ENCODE measurements at regions not wholly inside any gene's neighbourhood (a gene's known extent, or its start where the extent isn't known, plus 50 kb on each side); places are given as distances from the start of the nearest gene placed in this dataset.

GRCh38 chr3:105944276-105944675, 75.5 kb upstream of the CBLB start:
- H3K4me3 ChIP-seq (ENCODE audit: low read depth, low read length) = no peak overlapping the region
- no peak for TF ChIP-seq CTCF (IDR thresholded peaks at IDR 0.05; ENCODE audit: insufficient read depth, low read depth, low read length)
- DNase-seq (ENCODE audit: low read depth) = no peak

- DNase-seq (ENCODE audit: low read depth) = no peak
- H3K4me3 ChIP-seq (ENCODE audit: low read depth, low read length) = no peak overlapping the region
- TF ChIP-seq CTCF (IDR thresholded peaks at IDR 0.05; ENCODE audit: insufficient read depth, low read depth, low read length) = no peak
These were observed 75.9 kb upstream of the CBLB start for GRCh38 chr3:105944721-105945120.

DNA sequence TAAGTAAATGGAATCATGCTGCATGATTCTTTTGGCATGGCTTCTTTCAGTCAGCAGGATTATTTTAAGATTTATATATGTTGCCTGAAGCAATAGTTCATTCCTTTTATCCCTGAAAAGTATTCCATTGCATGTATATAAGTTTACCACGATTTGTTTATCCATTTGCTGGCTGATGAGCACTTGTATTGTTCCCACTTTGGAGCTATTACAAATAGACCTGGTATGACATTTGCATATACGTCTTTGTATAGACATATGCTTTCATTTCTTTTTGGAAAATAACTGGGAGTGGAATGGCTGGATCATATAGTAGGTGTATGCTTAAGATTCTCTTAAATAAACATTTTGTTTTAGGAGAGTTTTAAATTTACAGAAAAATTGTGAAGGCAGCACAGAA, 79.3 kb upstream of the CBLB start:
- H3K4me3 ChIP-seq (ENCODE audit: low read depth, low read length) = no peak overlapping the region
- no peak for TF ChIP-seq CTCF (IDR thresholded peaks at IDR 0.05; ENCODE audit: insufficient read depth, low read depth, low read length)
- no peak for DNase-seq (ENCODE audit: low read depth)

GRCh38 chr3:105950881-105951600, 82.2 kb upstream of the CBLB start:
- H3K4me3 ChIP-seq (ENCODE audit: low read depth, low read length) = no peak overlapping the region
- DNase-seq (ENCODE audit: low read depth) = peak; percentile 49
- no peak for TF ChIP-seq CTCF (IDR thresholded peaks at IDR 0.05; ENCODE audit: insufficient read depth, low read depth, low read length)

DNA sequence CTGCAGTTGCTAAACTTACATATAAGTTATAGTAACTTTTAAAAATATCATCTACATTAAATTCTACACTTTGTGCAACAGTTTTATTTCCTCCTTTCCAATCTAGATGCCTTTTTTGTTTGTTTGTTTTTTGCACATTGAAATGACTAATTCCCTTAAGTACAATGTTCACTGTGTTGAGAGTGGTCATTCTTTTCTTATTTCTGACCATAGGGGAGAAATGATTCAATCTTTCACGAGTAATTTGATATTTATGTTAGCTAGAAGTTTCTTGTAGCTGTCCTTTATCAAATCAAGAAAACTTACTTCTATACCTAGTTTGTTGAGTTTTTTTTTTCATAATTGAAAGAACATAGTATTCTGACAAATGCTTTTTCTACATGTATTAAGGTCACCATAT, 85.0 kb upstream of the CBLB start:
- DNase-seq (ENCODE audit: low read depth) = no peak
- H3K4me3 ChIP-seq (ENCODE audit: low read depth, low read length) = no peak overlapping the region
- TF ChIP-seq CTCF (IDR thresholded peaks at IDR 0.05; ENCODE audit: insufficient read depth, low read depth, low read length) = no peak

DNA sequence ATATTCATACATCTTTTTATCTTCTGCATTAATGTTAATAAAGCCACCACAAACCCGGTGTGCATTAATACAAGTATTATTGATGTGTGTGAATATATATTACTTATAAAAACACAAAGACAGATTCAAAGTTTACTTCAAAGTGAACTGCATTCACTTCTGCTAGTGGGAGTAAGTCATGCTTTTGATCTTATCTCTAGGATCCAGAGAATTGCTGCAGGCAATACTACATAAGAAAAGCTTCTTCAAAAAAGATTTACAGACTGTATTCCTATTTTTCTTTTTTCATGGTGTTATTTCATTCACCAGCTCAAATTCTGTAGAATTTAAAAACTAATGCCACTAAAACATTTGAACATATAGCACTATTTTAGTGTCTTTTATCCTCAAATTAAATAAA, 87.5 kb upstream of the CBLB start:
- no peak overlapping the region for H3K4me3 ChIP-seq (ENCODE audit: low read depth, low read length)
- TF ChIP-seq CTCF (IDR thresholded peaks at IDR 0.05; ENCODE audit: insufficient read depth, low read depth, low read length) = no peak
- no peak for DNase-seq (ENCODE audit: low read depth)

- DNase-seq (ENCODE audit: low read depth) = peak; percentile 58
- TF ChIP-seq CTCF (IDR thresholded peaks at IDR 0.05; ENCODE audit: insufficient read depth, low read depth, low read length) = no peak
- no peak overlapping the region for H3K4me3 ChIP-seq (ENCODE audit: low read depth, low read length)
These were observed 88.9 kb upstream of the CBLB start for GRCh38 chr3:105957722-105958121.
